Neural progenitor cell (in vitro differentiated cells): ENCODE measurements at regions not wholly inside any gene's neighbourhood (a gene's known extent, or its start where the extent isn't known, plus 50 kb on each side); places are given as distances from the start of the nearest gene placed in this dataset.
"Not testable (repeated sequence)": the region's sequence is repeated elsewhere in the genome, so short reads cannot be mapped to it uniquely, and the experiment has no call there.

Experiments used
- CTCF ChIP-seq: fragments of 200-600 bp; sonication (generic); IDR thresholded peaks from 2 replicates; pipeline ENCODE4 v1.5.1; 2017; ENCODE audit warnings: antibody characterized with exemption, mild to moderate bottlenecking
- EZH2 ChIP-seq: fragments of 200-600 bp; sonication (generic); IDR thresholded peaks from 2 replicates; pipeline ENCODE4 v1.6.1; 2017; ENCODE audit warnings: antibody characterized with exemption, mild to moderate bottlenecking, moderate library complexity
- EZH2phosphoT487 ChIP-seq: fragments of 200-600 bp; sonication (generic); IDR thresholded peaks from 2 replicates; pipeline ENCODE4 v1.6.1; 2017; ENCODE audit warnings: antibody characterized with exemption

GRCh38 chr5:26324273-26324895, 714.0 kb downstream of the CDH9 start:
- not testable (repeated sequence) for TF ChIP-seq CTCF, EZH2, EZH2phosphoT487
